CD4-positive, alpha-beta T cell treated with Interferon alpha-2 for 1 hour (primary cell): ENCODE measurements at regions not wholly inside any gene's neighbourhood (a gene's known extent, or its start where the extent isn't known, plus 50 kb on each side); places are given as distances from the start of the nearest gene placed in this dataset.
"Not testable (repeated sequence)": the region's sequence is repeated elsewhere in the genome, so short reads cannot be mapped to it uniquely, and the experiment has no call there.

Source experiments
- DNase-seq, 2 donors: peaks; one replicate each; pipeline ENCODE4 v3.0.0-alpha.2; 2020 to 2022

DNA sequence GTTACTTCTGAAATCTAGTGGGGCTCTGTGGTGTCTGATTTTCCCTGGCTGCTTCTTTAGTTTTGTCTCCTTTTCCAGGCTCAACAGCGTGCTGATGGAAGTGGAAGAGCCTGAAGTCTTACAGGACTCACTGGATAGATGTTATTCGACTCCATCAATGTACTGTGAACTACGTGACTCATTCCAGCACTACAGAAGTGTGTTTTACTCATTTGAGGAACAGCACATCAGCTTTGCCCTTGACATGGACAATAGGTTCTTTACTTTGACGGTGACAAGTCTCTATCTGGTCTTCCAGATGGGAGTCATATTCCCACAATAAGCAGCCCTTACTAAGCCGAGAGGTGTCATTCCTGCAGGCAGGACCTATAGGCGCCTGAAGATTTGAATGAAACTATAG lies 51.1 kb downstream of the NBPF8 start:
- DNase-seq = not testable (repeated sequence)

DNA sequence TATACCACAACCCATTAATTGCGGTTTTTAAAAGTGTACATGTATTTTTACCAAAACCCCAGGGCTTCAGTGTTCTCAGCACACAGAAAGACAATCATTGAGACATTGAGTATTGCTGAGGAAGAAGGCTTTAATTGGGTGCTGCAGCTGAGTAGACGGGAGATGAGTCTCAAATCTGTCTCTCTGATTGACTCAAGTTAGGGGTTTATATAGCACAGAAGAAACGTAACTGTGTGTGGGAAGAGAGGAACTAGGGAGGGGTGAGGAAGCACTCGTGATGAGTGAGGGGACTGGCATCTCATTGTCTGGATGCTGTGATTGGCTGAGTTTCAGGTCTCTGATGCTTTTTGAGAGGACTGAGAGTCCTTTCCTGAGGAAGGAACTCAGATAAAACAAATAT lies 62.8 kb downstream of the NBPF8 start:
- not testable (repeated sequence) for DNase-seq

DNA sequence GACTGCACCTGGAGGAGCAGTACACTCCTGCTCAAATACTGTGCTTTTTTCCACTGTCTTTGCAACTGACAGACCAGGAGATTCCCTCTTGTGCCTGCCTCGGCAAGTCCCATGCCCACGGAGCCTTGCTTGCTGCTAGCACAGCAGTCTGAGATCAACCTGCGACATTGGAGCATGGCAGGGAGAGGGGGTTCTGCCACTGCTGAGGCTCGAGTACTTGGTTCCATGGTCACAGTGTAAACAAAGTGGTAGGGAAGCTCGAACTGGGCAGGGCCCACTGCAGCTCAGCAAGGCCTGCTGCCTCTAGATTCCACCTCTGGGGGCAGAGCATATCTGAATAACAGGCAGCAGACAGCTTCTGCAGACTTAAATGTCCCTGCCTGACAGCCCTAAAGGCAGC lies 63.6 kb downstream of the NBPF8 start:
- DNase-seq = not testable (repeated sequence)

DNA sequence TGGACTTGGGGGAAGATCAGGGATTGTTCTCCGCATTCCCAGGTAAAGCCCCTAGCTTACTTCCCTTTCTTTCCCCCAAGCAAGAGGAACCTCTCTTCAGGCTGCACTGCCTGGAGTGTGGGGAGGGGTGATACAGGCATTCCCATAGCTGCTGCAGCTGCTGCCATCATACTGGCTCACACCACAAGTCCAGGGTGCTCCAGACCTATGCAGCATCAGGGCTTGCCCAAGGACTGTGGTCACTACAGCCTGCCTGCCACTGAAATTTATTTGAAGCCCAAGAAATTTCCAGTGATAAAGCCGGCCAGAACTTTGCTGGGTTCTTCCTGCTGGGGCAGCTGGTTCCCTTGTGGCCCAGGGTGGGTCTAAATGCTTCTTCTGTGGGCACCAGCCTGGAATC lies 72.7 kb downstream of the NBPF8 start:
- DNase-seq = not testable (repeated sequence)

DNA sequence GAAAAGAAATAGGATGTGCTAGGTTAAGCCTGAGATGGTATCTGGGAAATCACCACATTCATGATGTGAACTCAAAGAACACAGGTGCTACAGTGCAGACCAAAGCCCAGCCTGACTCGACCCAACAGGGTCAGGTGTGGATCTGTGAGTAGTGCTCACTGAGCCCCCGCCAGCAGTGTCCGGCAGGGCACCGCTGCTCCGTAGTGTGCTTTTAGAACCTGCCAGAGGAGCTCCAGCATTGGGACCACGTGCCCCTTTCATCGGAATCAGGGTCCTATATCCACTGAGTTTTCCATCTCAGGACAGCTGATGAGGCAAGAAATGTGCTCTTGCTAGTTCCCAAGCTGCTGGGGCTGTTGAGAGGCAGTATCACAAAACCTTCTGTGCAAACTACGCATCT lies 74.4 kb downstream of the NBPF8 start:
- not testable (repeated sequence) for DNase-seq

DNA sequence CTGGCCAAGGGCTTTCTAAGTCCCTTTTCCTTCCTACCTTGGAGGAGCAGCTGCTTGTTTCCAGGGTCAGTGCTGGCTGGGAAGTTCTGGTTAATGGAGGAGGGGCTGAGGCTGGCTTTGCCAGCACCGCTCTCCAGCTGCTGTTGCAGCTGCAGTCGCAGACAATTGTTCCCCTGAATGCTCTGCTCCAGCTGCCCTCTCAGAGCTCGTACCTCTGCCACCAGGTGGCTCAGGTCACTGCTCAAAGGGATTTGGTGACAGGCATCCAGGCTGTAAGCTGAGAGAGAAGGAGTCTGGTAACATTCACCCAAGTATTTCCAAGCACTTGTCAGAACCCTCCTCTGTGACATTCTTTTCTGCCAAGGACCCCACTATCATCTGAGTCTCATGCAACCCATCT lies 82.3 kb downstream of the NBPF8 start:
- not testable (repeated sequence) for DNase-seq

DNA sequence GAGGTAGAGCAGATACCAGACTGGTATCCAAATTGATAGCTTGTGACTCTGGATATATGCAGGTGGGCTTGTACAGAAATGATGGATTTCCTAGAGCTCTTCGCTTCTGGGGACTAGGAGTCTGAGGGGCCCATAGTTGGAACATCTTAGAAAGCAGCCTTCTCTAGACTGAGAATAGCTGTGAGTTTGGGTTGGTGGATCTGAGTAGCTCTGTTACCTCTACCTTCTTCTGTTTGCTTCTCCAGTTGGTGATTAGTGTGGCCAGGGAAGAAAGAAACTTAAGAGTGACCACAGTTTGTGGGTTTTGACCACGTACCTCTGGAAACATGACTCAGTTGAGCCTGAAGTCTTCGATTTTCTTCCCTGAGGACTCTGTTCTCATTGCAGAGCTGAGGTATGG lies 88.4 kb downstream of the NBPF8 start:
- DNase-seq = not testable (repeated sequence)

DNA sequence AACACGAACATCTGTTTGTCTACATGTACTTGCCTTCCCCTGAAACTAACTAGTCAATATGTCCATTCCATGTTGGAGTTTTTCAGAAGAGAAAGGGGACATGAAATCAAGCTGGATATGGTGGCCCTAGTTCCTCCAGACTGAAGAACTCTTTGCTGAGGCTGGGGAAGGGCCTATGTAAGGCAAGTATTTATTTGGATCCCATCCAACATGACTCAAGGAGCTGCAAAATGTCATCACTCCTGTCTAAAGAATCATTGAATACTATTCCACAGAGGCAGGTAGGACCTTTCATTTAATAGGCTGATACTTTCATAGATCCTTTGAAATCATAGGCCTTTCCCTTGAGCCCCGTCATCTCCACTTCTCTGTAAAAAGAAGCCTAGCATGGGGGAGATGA lies 91.5 kb downstream of the NBPF8 start:
- DNase-seq = not testable (repeated sequence)

DNA sequence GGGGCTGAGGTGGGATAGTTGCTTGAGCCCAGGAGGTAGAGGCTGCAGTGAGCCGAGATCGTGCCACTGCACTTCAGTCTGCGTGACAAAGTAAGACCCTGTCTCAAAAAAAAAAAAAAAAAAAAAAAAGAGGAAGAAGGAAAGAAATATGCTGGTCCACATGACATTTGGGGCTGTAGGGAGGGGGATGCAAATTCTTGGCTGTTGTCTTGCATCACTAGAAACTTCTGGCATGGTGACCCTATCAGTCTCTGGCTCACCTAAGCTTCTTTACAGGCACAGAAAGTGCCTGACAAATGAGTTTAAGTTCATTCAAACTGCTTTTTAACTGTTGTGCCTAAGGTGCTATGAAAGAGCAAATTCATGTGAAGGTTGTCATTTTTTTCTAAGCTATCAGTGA lies 93.5 kb downstream of the NBPF8 start:
- not testable (repeated sequence) for DNase-seq

DNA sequence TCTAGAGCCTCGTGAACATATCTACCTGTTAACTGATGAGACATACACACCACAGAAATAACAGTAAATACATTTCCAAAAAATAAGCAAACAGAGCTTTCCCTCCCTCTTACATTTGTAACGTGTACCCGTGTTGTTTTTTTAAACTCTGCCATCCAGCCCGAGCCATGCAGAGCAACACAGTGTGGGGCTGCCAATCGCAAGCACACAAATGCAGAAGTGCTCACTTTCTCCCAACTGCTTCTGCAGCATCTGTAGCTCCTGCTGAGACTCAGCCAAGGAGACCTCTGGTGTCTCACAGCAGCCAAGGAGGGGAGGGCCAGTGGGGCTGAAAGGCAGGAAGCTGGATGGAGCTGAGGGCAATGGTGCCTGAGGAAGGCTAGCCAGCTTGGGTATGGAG lies 94.4 kb downstream of the NBPF8 start:
- DNase-seq = not testable (repeated sequence)

DNA sequence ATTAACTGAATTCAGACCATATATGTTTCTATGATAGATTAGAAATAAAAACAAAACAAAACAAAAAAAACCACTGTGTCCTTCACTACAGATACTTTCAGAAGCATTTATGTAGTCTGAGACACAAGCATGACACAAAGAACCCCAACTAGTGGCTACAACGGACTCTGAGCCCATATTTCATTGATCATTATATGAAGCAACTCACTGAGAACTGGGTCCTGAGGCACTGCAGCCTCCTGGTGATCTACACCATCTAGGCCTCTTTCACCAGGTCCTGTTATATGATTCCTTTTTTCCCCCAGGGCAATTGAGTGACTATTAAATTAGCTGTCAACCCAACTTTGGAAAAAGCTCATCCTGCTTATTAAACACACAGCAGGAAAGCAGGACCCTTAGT lies 98.3 kb downstream of the NBPF8 start:
- not testable (repeated sequence) for DNase-seq

DNA sequence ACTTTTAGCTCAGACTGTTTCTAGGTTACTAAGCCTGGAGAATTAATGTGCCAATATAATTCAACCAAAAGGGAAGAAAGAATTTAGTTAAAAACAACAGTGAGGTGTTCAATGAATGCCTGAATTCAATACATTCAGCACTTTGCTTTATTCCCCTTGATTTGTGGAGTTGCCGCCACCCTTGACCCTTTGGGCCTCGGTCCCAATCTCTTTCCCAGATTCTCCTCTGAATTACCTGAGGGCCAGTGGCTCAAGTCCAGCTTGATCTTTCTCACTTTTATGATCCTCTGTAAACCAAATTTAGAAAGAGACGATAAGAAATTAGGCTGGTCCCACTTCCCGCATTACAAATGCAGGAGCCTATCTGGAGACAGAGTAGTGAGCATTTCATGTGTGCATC lies 98.7 kb downstream of the NBPF8 start:
- not testable (repeated sequence) for DNase-seq

DNA sequence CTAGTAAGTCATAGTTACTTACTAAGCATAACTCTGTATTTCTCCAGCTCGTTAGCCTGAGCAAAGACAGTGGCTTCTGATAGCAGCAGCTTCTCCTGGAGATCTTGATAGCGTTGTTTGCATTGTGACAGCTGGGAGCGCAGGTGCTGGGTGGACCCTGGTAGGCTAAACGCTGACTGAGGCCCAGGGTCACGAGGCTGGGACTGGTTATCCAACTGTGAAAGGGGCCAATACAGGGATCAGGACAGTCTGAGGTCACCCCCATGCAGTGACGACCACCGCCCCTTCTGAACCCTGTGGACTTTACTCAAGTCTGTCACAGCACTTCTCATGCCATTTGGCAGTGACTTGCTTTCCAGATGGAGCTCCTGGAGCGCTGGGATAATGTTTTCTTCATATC lies 104.4 kb downstream of the NBPF8 start:
- not testable (repeated sequence) for DNase-seq

DNA sequence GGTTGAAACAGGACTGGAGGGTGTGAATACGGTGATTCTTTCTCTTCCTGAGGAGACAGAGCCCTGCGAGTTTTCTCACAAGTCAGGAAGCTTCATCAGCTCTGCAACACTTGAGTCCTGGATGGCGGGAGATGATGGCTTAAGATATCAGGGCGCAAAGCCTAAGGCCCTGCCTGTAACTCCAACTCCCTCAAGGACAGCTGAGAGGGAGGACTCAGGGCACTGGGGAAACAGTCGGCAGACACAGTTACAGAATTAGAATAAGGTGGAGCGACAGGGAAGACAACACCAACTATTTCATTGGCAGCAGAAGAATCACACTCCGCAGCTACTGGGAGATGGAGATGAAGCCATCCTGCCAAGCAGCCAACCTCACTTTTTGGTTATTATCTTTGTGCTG lies 109.6 kb downstream of the NBPF8 start:
- DNase-seq = not testable (repeated sequence)

DNA sequence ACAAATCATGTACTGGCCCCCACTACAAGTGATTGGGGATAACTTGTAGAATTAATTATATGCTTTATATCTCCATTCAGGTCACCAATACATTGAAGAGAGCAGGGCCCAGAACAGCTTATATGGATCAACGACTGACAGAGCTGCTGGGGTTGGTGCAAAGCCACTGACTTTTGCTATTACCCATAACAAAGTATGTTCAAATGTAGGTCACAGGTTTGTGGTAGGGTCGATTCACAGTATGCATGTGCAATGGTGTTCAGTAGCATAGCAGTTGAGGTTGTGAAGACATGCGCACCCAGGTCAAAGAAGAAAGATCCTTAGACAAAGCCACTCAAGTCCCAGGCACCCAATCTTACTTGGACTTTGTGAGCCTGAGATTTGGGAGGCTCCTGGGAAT lies 110.6 kb downstream of the NBPF8 start:
- peak in 1 of 2 donors; percentile 4 for DNase-seq

DNA sequence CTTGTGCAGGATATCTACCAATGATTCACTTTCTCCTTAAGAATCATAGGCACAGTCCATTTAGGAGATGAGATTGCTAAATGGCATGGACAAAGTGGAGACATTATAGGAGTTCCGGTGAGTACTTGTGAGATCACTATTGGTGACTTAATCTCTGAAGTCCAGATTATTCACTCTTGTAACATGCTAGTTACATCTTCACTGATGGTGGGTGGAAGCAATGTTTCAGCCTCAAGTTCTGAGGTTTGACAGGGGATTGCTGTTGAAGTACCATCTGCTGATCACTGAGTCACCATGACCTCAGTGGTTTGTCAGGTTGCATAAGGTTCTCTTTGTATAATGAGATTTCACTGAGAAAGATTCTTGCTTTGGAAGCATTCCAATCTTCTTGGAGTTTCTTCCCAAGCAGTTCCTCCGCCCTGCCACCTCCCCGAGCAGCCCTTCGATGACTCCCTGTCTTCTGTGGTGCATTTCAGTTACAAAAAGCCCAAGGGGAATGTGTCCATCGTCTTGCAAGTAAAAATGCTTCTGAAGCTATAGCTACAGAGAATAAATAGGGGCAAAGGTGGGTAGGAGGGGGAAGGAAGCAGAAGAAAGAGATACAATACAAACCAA lies 114.7 kb downstream of the NBPF8 start:
- not testable (repeated sequence) for DNase-seq

DNA sequence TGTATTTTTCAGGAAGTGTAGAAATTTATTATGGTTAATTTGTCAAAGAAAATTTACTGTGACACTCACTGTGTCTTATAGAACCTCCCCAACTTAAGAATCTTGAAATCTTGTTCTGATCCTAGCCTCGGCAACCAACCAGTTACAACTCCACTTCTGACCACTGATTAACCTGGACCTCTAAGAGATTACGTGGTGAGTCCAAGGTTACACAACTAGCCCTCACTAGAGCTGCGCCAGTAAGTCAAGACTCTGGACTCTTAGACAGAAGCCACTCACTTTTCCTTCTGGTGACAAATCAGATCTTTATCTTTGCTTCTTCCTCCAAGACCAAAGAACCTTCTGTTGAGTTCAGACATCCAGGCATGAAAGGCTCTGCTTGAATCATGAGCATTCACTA lies 116.6 kb downstream of the NBPF8 start:
- DNase-seq = not testable (repeated sequence)

DNA sequence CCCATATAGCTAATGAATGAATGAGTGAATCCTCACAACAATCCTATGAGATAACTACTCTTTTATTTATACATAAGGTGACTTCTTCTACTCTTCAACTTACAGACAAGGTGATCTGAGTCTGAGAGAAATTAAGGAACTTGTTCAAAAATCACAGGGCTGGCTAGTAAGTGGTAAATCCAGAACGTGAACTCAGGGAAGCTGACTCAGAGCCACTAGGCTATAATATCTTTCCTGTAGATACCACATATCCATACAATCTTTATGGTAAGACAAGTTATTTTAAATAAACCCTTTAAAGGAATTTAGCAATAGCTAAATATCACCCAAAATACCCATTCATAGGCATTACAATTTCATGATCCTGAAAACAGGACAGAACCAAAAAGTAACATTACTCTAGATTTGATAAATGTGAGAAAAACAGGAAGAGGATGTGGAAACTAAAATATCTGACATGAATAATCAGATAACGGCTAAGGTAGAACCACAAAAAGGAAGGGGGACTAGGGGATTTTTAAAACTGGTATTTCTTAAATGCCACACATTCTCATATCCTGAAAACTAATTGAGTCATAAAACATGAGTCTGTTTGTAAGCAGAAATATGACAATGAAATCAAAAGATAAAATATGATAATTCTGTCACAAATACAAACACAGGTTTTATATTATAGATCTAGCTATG lies 119.7 kb downstream of the NBPF8 start:
- DNase-seq = peak in 1 of 2 donors; percentile 52

DNA sequence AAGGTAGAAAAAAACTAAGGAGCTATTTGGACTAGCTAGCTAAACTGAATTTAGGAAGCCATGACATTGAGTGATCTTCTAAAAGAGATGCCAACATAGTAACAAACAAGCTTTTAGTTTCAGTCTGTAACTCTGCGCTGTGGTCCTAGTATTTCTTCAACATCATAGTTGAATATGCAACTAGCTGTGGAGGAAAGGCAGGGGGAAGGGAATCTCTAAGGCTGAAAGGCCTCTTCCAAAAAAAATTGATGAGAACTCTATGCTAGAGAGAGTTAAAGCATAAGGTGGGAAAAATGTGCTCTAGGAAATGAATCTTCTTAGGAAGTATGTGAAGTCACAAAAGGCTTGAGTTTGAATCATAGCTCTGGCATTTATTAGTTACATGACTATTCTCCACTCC lies 120.2 kb downstream of the NBPF8 start:
- DNase-seq = peak in 1 of 2 donors; percentile 18

DNA sequence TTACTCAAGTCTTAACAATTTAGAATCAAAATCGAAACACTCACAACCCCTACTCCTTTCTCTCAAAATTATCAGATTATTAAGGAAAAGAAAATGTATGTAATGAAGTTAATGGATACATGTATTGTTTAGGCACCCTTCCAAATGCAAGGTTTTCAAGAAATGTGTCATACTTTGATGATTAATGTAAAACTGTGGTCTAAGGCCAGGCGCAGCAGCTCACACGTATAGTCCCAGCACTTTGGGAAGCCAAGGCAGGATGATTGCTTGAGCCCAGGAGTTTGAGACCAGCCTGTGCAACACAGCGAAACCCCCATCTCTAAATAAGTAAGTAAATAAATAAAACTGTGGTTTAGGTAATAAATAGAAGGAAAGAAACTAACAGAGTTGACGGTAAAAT lies 126.6 kb downstream of the NBPF8 start:
- not testable (repeated sequence) for DNase-seq

DNA sequence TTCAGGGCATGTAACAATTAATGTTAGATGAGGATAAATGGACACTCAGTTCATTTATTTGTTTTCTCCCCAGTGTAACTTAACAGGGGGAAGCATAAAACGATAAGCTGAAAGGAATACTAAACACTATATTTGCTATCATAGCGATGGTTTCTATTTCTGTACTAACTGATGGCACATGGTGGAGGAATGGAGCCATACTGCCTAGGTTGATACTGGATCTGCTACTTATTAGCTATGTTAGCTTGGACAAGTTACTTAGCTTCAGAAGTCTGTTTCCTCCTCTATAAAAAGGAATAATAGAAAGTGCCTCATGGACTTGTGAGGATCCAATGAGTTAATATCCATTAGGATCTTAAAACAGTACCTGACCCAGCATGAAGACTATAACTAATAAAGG lies 127.5 kb downstream of the NBPF8 start:
- DNase-seq = not testable (repeated sequence)

DNA sequence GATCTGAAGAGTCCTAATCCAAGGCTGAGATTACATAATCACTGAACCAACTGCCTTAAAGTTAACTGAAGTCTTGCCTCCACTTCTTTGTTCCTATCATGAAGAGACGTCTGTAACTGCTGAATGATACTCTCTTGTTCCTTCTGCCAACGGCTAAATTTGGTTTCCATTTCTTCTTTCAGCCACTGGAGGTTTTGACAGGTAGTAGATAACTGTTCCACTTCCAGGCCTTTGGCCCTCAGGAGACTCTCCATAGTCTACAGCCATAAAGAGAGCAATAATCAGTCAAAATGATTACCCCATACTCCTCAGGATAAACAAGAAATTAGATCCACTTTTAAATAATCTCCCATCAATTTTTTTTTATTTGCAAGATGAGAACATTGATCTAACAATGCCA lies 128.1 kb downstream of the NBPF8 start:
- not testable (repeated sequence) for DNase-seq

DNA sequence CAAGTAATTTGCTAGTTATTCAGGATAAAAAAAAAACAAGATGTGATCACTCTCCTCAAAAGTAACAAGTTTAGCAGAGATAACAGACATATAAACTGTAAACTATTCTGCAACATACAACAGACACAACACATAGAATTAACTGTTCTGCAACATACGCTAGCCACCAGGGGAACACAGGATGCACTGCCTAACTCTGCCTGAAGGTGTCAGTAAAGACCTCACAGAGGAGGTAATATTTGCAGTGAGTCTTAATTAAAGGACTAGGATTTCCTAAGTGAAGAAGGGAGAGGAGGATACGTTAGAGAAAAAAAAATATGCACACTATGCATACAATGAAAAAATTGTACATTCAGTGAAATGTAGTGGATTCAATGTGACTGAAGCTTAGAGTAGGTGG lies 129.6 kb downstream of the NBPF8 start:
- DNase-seq = peak; percentile 77 to 87

DNA sequence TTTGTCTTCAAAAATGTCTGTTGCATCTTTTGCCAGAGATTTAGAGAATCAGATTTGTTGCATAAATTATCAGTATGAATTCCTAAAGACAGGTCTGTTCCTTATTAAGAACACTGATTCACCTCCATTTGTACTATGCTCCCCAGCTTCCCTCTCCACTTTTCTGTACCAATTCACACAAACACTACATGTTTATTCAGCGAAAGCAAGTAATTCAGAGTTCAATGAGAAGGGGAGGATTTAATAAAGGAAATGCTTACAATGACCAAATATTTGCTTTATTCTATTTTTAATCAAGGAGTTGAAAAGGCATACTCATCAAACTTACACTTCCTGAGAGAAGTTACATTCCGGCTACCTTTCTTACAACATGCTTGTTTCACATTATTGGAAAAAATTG lies 135.5 kb downstream of the NBPF8 start:
- not testable (repeated sequence) for DNase-seq

DNA sequence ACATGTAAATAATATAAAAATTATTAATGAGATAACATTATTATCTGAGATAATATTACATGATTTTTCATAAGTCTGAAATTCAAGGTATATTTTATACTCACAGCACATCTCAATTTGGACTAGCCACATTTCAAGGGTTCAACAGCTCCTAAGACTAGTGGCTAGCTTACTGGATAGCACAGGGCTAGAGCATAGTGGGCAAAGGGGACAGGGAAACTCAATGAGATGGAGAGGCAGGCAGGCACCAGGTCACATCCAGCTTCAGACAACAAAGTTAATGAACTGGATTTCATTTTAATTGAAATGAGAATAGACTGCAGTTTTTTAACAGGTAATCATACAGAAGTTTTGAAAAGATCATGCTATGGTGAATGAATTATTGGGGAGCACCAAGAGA lies 137.4 kb downstream of the NBPF8 start:
- DNase-seq = not testable (repeated sequence)
